H9 (cell line): ENCODE measurements at regions not wholly inside any gene's neighbourhood (a gene's known extent, or its start where the extent isn't known, plus 50 kb on each side); places are given as distances from the start of the nearest gene placed in this dataset.
"Not testable (repeated sequence)": the region's sequence is repeated elsewhere in the genome, so short reads cannot be mapped to it uniquely, and the experiment has no call there.

ENCODE experiments used
- DNase-seq: peaks from one replicate; pipeline ENCODE4 v3.0.0-alpha.2; 2017
- H2AFZ ChIP-seq: one replicate; pipeline ENCODE4 v1.6.1; 2013; ENCODE audit warnings: mild to moderate bottlenecking, low read length, control low read depth, moderate library complexity
- H2AK5ac ChIP-seq: 2 replicates; pipeline ENCODE4 v1.6.1; 2013; ENCODE audit warnings: low read length, control low read depth, mixed read lengths; ENCODE audit not compliant: insufficient read length
- H2BK120ac ChIP-seq: one replicate; pipeline ENCODE4 v1.6.1; 2013; ENCODE audit warnings: low read depth, mild to moderate bottlenecking, low read length, control low read depth, inconsistent platforms; ENCODE audit not compliant: poor library complexity, severe bottlenecking
- H2BK12ac ChIP-seq: 2 replicates; pipeline ENCODE4 v1.6.1; 2013; ENCODE audit warnings: low read length, control low read depth, mixed read lengths, low read depth; ENCODE audit not compliant: insufficient read length
- H2BK15ac ChIP-seq: 2 replicates; pipeline ENCODE4 v1.6.1; 2013; ENCODE audit warnings: low read depth, low read length, control low read depth
- H2BK20ac ChIP-seq: one replicate; pipeline ENCODE4 v1.6.1; 2013; ENCODE audit warnings: low read depth, mild to moderate bottlenecking, low read length, control low read depth, inconsistent platforms; ENCODE audit not compliant: poor library complexity, severe bottlenecking
- H2BK5ac ChIP-seq: 2 replicates; pipeline ENCODE4 v1.6.1; 2013; ENCODE audit warnings: low read length, control low read depth, mixed read lengths; ENCODE audit not compliant: insufficient read length
- H3K14ac ChIP-seq: 2 replicates; pipeline ENCODE4 v1.6.1; 2013; ENCODE audit warnings: low read length, control low read depth; ENCODE audit not compliant: insufficient read depth
- H3K18ac ChIP-seq: 2 replicates; pipeline ENCODE4 v1.6.1; 2013; ENCODE audit warnings: low read depth, mild to moderate bottlenecking, mixed read lengths, low read length, control low read depth; ENCODE audit not compliant: insufficient read length
- H3K23ac ChIP-seq: 2 replicates; pipeline ENCODE4 v1.6.1; 2013; ENCODE audit warnings: low read length, control low read depth, mixed read lengths, low read depth; ENCODE audit not compliant: insufficient read length
- H3K23me2 ChIP-seq: 2 replicates; pipeline ENCODE4 v1.6.1; 2013; ENCODE audit warnings: low read depth, mild to moderate bottlenecking, mixed read lengths, low read length, control low read depth; ENCODE audit not compliant: insufficient read length, poor library complexity, severe bottlenecking
- H3K27ac ChIP-seq: 2 replicates; pipeline ENCODE4 v1.5.1; 2013; ENCODE audit warnings: low read length, control low read depth, mixed read lengths, low read depth; ENCODE audit not compliant: insufficient read length
- H3K27me3 ChIP-seq: 2 replicates; pipeline ENCODE4 v1.6.1; 2013; ENCODE audit warnings: low read length, control low read depth, inconsistent platforms; ENCODE audit not compliant: insufficient read depth
- H3K4ac ChIP-seq: 2 replicates; pipeline ENCODE4 v1.6.1; 2013; ENCODE audit warnings: low read depth, mild to moderate bottlenecking, control low read depth, inconsistent platforms, low read length, moderate library complexity
- H3K4me1 ChIP-seq: 2 replicates; pipeline ENCODE4 v1.6.1; 2013; ENCODE audit warnings: low read length, control low read depth, inconsistent platforms; ENCODE audit not compliant: insufficient read depth
- H3K4me2 ChIP-seq: 2 replicates; pipeline ENCODE4 v1.6.1; 2013; ENCODE audit warnings: low read length, control low read depth, mixed read lengths; ENCODE audit not compliant: insufficient read length, insufficient read depth
- H3K56ac ChIP-seq: 2 replicates; pipeline ENCODE4 v1.6.1; 2013; ENCODE audit warnings: low read depth, mild to moderate bottlenecking, mixed read lengths, low read length, control low read depth; ENCODE audit not compliant: insufficient read length
- H3K79me1 ChIP-seq: 2 replicates; pipeline ENCODE4 v1.6.1; 2013; ENCODE audit warnings: low read depth, mild to moderate bottlenecking, moderate library complexity, low read length, control low read depth, inconsistent platforms; ENCODE audit not compliant: insufficient read depth, poor library complexity, severe bottlenecking
- H3K79me2 ChIP-seq: 2 replicates; pipeline ENCODE4 v1.6.1; 2013; ENCODE audit warnings: low read length, control low read depth, inconsistent platforms; ENCODE audit not compliant: insufficient read depth
- H3K9ac ChIP-seq: 2 replicates; pipeline ENCODE4 v1.6.1; 2013; ENCODE audit warnings: low read length, control low read depth, mixed read lengths; ENCODE audit not compliant: insufficient read length; ENCODE audit errors: extremely low read depth
- H3K9me3 ChIP-seq: one replicate; pipeline ENCODE4 v1.6.1; 2013; ENCODE audit warnings: low read depth, low read length, inconsistent platforms; ENCODE audit not compliant: control insufficient read depth
- H3T11ph ChIP-seq: one replicate; pipeline ENCODE4 v1.6.1; 2013; ENCODE audit warnings: mild to moderate bottlenecking, low read length, control low read depth, inconsistent platforms
- H4K20me1 ChIP-seq: one replicate; pipeline ENCODE4 v1.6.1; 2013; ENCODE audit not compliant: control insufficient read depth, insufficient read length, insufficient read depth
- H4K5ac ChIP-seq: 2 replicates; pipeline ENCODE4 v1.6.1; 2013; ENCODE audit warnings: low read depth, mild to moderate bottlenecking, mixed read lengths, low read length, control low read depth; ENCODE audit not compliant: insufficient read length
- H4K8ac ChIP-seq: replicated peaks from 2 replicates; pipeline ENCODE4 v1.6.1; 2013; ENCODE audit warnings: low read length, control low read depth, mixed read lengths, low read depth; ENCODE audit not compliant: insufficient read length
- H4K91ac ChIP-seq: 2 replicates; pipeline ENCODE4 v1.6.1; 2013; ENCODE audit warnings: low read depth, mild to moderate bottlenecking, moderate library complexity, mixed read lengths, low read length, control low read depth; ENCODE audit not compliant: insufficient read length
- H3K27ac Mint-ChIP-seq, 3 experiments: 2 replicates in 2 of 3; 3 replicates in 1 of 3; pipeline ENCODE4 v1.8.0; 2020 to 2021; ENCODE audit warnings: mixed read lengths in 3 of 3, mild to moderate bottlenecking in 1 of 3, moderate library complexity in 1 of 3
- H3K27me3 Mint-ChIP-seq: 2 replicates; pipeline ENCODE4 v1.8.0; 2021; ENCODE audit warnings: low read depth, mild to moderate bottlenecking, moderate library complexity, mixed read lengths
- H3K36me3 Mint-ChIP-seq, 3 experiments: 2 replicates in 2 of 3; 3 replicates in 1 of 3; pipeline ENCODE4 v1.8.0; 2020 to 2021; ENCODE audit warnings: low read depth in 3 of 3, mixed read lengths in 3 of 3; ENCODE audit not compliant: insufficient read depth in 1 of 3
- H3K4me1 Mint-ChIP-seq, 2 experiments: 2 replicates each; pipeline ENCODE4 v1.8.0; 2020; ENCODE audit warnings: mixed read lengths in 2 of 2
- H3K4me3 Mint-ChIP-seq, 2 experiments: 2 replicates in 1 of 2; 3 replicates in 1 of 2; pipeline ENCODE4 v1.8.0; 2020 to 2021; ENCODE audit warnings: mild to moderate bottlenecking in 2 of 2, mixed read lengths in 2 of 2, moderate library complexity in 1 of 2
- H3K9me3 Mint-ChIP-seq, 2 experiments: 2 replicates in 1 of 2; 3 replicates in 1 of 2; pipeline ENCODE4 v1.8.0; 2020; ENCODE audit warnings: mild to moderate bottlenecking in 2 of 2, mixed read lengths in 2 of 2, moderate library complexity in 1 of 2
- CTCF ChIP-seq: fragments of 200-600 bp; sonication (generic); conservative IDR thresholded peaks from 3 replicates; pipeline ENCODE4 v1.8.0; 2021; ENCODE audit warnings: antibody characterized with exemption, mild to moderate bottlenecking
- WGBS: extraction: QIAGEN DNeasy Blood & Tissue Kit; methylation state at CpG from one replicate; pipeline ENCODE4 v1.1.7; 2013; ENCODE audit warnings: missing lambda C conversion rate, low lambda C conversion rate, mixed read lengths; ENCODE audit not compliant: insufficient read length; ENCODE audit errors: extremely low coverage; 5-methylcytosine and 5-hydroxymethylcytosine counted together

- H3K4me1 ChIP-seq = no peaks in the 10 kb centered on the region
- H4K91ac ChIP-seq = no peak overlapping the region
- H3K27ac ChIP-seq = no peak overlapping the region
- H4K5ac ChIP-seq = no peak overlapping the region
- H2AK5ac ChIP-seq = no peak overlapping the region
- no peak overlapping the region for H3K18ac ChIP-seq
- no peaks in the 10 kb centered on the region for H3K9me3 ChIP-seq
- H2AFZ ChIP-seq = no peak overlapping the region
- H4K20me1 ChIP-seq = no peaks in the 10 kb centered on the region
- no peak overlapping the region for H3T11ph ChIP-seq
- no peaks in the 10 kb centered on the region for H3K27me3 ChIP-seq
- no peak overlapping the region for H2BK15ac ChIP-seq
- H3K9ac ChIP-seq = no peak overlapping the region
- no peak overlapping the region for H2BK5ac ChIP-seq
- no peak overlapping the region for H3K56ac ChIP-seq
- H4K8ac ChIP-seq = no peak overlapping the region
- no peak overlapping the region for H3K4me2 ChIP-seq
- no CpG with 5 or more reads among the region's 1 CpG for whole genome bisulfite sequencing
- H3K23ac ChIP-seq = no peak overlapping the region
- no peak for TF ChIP-seq CTCF
- H2BK12ac ChIP-seq = no peak overlapping the region
- H3K27me3 Mint-ChIP-seq = no peaks in the 10 kb centered on the region; the same call in 1 of the 2 replicates
- DNase-seq = no peak
- H2BK20ac ChIP-seq = no peak overlapping the region
- H3K23me2 ChIP-seq = no peaks in the 10 kb centered on the region
- peaks cover 3 to 22% (median 15%) of the 10 kb centered on the region in 3 experiments; a peak in 5 of 7 replicates for H3K36me3 Mint-ChIP-seq
- peaks cover 13 to 19% of the 10 kb centered on the region in 2 experiments for H3K9me3 Mint-ChIP-seq
- H3K14ac ChIP-seq = no peak overlapping the region
- peaks cover 10 to 15% of the 10 kb centered on the region in 2 experiments for H3K4me1 Mint-ChIP-seq
- no peak overlapping the region for H3K4me3 Mint-ChIP-seq
- no peaks in the 10 kb centered on the region for H3K79me2 ChIP-seq
- H3K79me1 ChIP-seq = no peaks in the 10 kb centered on the region
- no peak overlapping the region for H3K27ac Mint-ChIP-seq
- H2BK120ac ChIP-seq = no peak overlapping the region
- no peak overlapping the region for H3K4ac ChIP-seq
Measured at GRCh38 chr12:70011353-70011752, 186.3 kb downstream of the MYRFL start.

DNA sequence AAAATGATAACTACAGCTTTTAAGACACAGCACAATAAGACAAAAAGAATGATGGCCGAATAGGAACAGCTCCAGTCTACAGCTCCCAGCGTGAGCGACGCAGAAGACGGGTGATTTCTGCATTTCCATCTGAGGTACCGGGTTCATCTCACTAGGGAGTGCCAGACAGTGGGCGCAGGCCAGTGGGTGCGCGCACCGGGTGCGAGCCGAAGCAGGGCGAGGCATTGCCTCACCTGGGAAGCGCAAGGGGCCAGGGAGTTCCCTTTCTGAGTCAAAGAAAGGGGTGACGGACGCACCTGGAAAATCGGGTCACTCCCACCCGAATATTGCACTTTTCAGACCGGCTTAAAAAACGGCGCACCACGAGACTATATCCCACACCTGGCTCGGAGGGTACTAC lies 188.0 kb downstream of the MYRFL start:
- not testable (repeated sequence) for H4K20me1 ChIP-seq, H3K27ac Mint-ChIP-seq, H4K8ac ChIP-seq, H2BK12ac ChIP-seq, DNase-seq, H3K4me2 ChIP-seq, H3K56ac ChIP-seq, H3K4ac ChIP-seq, H3K9ac ChIP-seq, H3K18ac ChIP-seq, H2BK5ac ChIP-seq, H4K5ac ChIP-seq, H3K79me2 ChIP-seq, H3K9me3 ChIP-seq, H2AK5ac ChIP-seq, H2AFZ ChIP-seq, H3K27me3 Mint-ChIP-seq, H2BK20ac ChIP-seq, H3T11ph ChIP-seq, H3K27me3 ChIP-seq, H2BK120ac ChIP-seq, H3K23ac ChIP-seq, H3K79me1 ChIP-seq, H3K4me1 ChIP-seq, H2BK15ac ChIP-seq, H4K91ac ChIP-seq, H3K23me2 ChIP-seq, H3K27ac ChIP-seq, H3K14ac ChIP-seq
- WGBS = no CpG with 5 or more reads among the region's 23 CpGs
- peaks cover 13 to 19% of the 10 kb centered on the region in 2 experiments for H3K9me3 Mint-ChIP-seq
- H3K4me1 Mint-ChIP-seq = peaks cover 10 to 15% of the 10 kb centered on the region in 2 experiments
- H3K36me3 Mint-ChIP-seq = peaks cover 3 to 22% (median 15%) of the 10 kb centered on the region in 3 experiments; a peak in 5 of 7 replicates
- peak overlapping the region; percentile 33 to 50 for H3K4me3 Mint-ChIP-seq
